ENCODE measurements at regions not wholly inside any gene's neighbourhood (a gene's known extent, or its start where the extent isn't known, plus 50 kb on each side); places are given as distances from the start of the nearest gene placed in this dataset.
"Not testable (repeated sequence)": the region's sequence is repeated elsewhere in the genome, so short reads cannot be mapped to it uniquely, and the experiment has no call there.

GRCh38 chr11:128151780-128152179, 435.6 kb downstream of the ETS1 start:
- no peak for FAIRE-seq

GRCh38 chr11:128151338-128151737, 436.0 kb downstream of the ETS1 start:
- no peak for FAIRE-seq

DNA sequence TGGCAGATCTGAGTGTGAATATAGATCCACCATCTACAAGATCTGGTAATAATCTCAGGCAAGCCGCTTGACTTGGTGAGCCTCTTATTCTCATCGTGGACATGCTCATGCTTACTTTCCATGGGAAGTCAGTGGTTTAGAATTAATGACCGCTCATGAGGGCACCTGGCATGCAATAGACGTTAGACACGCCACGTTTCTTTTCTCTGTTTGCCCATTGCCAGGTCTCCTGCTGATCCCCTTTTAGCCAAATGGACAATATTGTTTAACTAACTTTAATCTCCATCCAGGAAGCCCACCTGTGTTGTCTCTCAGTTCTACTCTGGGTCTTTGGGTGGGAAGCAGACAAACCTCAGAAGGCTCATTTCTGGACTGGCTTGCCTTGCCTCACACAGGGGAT, 439.1 kb downstream of the ETS1 start:
- no peak for FAIRE-seq

DNA sequence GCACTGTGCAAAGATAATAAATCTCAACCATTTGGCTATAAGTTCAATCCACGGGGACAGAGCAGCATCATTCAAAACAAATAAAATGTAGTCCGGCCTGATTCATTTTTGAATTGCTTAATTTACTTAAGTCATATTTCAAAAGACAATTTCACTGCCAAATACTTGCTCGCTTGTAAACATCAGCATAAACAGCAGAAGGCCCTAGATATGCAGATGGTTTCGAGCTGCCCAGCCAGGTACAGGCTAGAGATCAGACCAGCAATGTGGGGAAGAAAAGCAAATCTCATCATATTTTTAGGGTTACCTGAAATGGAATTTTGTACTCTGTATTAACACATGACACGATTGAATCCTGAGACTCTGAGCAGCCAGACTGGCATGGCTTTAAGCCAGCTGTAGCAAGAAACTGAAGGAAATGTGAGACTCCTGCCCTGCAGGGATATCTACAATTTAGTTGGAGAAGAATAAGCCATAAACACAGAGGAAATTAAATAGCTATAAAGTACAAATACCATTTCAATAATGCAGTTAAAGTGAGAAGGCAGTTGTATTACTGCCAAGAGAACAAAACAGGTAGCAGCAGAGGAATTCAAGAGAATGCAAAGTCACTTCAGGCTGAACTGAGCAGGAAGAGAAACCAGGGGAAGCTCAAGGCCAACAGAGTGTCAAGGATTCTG, 440.3 kb downstream of the ETS1 start:
- FAIRE-seq = no peak

DNA sequence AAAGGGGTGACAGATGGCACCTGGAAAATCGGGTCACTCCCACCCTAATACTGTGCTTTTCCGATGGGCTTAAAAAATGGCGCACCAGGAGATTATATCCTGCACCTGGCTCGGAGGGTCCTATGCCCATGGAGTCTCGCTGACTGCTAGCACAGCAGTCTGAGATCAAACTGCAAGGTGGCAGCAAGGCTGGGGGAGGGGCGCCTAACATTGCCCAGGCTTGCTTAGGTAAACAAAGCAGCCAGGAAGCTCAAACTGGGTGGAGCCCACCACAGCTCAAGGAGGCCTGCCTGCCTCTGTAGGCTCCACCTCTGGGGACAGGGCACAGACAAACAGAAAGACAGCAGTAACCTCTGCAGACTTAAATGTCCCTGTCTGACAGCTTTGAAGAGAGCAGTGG, 447.1 kb downstream of the ETS1 start:
- FAIRE-seq = not testable (repeated sequence)

DNA sequence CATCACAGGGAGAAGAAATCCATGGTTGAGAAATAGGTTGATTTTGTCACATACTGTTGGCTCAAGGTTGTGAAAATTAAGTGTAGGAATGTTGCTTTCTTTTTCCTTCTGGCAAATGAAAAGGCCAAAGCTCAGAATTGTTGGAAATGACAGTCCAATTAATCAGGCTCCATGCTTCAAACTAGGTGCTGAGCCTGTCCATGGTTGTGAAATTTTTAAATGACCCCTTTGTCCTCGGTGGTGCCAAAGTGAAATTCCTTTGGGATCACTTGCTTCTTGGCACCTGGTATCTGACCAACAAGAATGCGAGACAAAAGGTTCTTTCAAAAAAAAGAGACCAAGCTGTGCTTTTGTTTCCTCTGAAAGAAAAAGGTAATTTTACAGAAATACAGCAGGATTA, 451.9 kb downstream of the ETS1 start:
- no peak for FAIRE-seq

GRCh38 chr11:128133501-128133900, 453.9 kb downstream of the ETS1 start:
- FAIRE-seq = no peak

- no peak for FAIRE-seq
Measured at GRCh38 chr11:128130052-128130451, 457.3 kb downstream of the ETS1 start.

GRCh38 chr11:128125723-128126122, 461.6 kb downstream of the ETS1 start:
- FAIRE-seq = no peak

DNA sequence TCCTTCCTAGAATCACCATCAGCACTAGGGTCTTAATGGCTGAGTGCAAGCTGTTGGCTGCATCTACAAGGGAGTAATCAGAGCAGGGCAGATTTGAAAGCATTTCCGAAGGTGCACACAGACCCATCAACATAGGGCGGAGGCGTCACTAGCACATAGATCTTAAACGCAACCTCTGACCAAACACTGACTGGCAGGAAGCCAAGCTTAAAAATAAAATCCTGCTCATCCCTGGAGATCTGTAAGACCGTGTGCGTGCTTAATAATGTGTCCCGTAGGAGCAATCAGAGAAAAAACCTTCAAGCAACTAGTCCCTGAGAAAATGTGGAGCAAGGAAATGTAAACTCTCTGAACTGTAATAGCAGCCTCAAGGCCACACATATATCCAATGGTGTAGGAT, 470.5 kb downstream of the ETS1 start:
- no peak for FAIRE-seq

GRCh38 chr11:128116447-128116846, 470.9 kb downstream of the ETS1 start:
- no peak for FAIRE-seq

DNA sequence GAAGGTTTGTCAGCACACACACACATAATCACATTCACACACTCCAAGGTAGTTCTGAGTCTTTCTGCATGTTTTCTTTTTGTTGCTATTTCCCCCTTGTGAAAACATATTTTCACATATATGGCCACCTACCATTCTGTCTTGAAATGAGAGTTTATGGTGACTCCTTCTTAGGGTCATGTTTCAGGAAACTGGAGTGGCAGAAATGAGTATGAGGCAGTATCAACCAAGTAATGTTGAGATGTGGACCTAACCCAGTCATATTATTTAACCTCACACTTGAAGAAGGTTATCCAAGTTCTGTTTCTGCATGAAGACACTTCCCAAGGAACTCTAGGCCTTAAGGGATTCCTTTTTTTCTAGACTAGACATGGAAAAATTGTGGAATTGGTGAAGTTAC, 481.4 kb downstream of the ETS1 start:
- FAIRE-seq = no peak

- FAIRE-seq = no peak
Measured at GRCh38 chr11:128105511-128105910, 481.8 kb downstream of the ETS1 start.

DNA sequence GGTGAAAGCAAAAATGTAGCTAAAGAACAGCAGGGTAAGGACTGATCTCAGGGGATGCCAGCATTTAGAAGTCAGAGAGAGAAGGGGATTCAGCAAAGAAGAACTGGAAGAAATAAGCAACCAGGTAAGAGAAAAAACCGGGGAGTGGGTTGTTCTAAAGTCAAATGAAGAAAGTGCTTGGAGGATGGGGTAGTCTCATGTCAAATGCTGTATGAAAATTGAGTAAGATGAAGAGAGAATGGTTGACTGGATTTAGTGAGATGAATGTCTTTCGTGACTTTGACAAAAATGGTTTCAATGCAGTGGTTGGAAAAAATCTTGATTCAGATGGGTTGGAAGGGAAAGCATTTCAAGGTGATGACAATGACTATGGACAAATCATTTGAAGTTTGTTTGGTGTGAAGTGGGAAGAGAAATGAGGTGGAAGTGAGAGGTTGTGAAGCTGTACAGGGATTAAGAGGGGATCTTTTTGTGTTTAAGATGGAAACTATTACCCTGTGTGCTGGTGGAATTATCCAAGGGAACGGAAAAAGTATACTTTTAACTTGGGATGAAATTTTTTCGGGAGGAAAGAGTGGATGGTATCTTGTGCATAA, 484.0 kb downstream of the ETS1 start:
- FAIRE-seq = no peak

GRCh38 chr11:128098781-128099180, 488.6 kb downstream of the ETS1 start:
- FAIRE-seq = no peak

GRCh38 chr11:128095466-128095981, 491.8 kb downstream of the ETS1 start:
- FAIRE-seq = no peak

- FAIRE-seq = no peak
Measured at GRCh38 chr11:128093689-128094088, 493.7 kb downstream of the ETS1 start.

DNA sequence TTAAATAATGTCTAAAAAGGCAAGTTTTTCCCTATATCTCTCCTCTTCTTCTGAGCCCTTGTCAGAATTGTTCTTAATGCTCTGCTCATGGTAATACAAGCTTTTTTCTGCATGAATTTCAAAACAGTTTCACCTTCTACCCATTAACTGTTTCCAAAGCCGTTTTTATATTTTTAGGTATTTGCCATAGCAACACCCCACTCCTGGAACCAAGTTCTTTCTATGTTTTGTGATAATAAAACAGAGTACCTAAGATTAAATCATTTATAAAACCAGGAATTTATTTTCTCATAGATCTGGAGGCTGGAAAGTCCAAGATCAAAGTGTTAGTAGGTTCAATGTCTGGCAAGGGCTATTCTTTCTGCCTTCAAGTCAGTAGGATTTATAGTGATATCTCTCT, 497.4 kb downstream of the ETS1 start:
- FAIRE-seq = no peak

- FAIRE-seq = no peak
Measured at GRCh38 chr11:128086794-128087193, 500.6 kb downstream of the ETS1 start.

- FAIRE-seq = no peak
Measured at GRCh38 chr11:128085276-128085675, 502.1 kb downstream of the ETS1 start.

- FAIRE-seq = no peak
Measured at GRCh38 chr11:128082574-128082973, 504.8 kb downstream of the ETS1 start.

DNA sequence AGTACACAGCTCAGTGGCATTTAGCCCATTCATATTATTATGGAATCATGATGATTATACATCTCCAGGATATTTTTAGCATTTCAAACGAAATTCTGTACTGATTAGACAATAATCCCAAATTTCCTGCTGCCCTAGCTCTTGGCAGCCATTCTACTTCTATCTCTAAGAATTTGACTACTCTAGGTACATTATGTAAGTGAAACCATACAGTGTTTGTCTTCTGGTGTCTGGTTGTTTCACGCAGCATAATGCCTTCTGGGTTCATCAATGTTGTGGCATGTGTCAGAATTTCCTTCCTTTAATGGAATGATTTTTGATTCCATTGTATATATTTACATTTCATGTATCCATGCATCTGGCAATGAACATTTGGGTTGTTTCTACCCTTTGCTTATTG, 517.7 kb downstream of the ETS1 start:
- no peak for FAIRE-seq

DNA sequence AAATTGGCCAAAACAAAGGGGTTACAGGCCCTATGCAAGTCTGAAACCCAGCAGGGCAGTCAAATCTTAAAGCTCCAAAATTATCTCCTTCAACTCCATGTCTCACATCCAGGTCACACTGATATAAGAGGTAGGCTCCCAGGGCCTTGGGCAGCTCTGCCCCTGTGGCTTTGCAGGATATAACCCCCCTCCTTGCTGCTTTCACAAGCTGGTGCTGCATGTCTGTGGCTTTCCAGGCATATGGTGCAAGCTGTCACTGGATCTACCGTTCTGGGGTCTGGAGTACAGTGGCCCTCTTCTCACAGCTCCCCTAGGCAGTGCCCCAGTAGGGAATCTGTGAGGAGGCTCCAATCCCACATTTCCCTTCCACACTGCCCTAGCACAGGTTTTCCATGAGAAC, 519.6 kb downstream of the ETS1 start:
- FAIRE-seq = no peak

- FAIRE-seq = no peak
Measured at GRCh38 chr11:128066399-128066798, 521.0 kb downstream of the ETS1 start.
